ENCODE measurements at regions not wholly inside any gene's neighbourhood (a gene's known extent, or its start where the extent isn't known, plus 50 kb on each side); places are given as distances from the start of the nearest gene placed in this dataset.
"Not testable (repeated sequence)": the region's sequence is repeated elsewhere in the genome, so short reads cannot be mapped to it uniquely, and the experiment has no call there.

- no peak for DNase-seq (ENCODE audit: low read depth)
- no peak overlapping the region for H3K4me3 ChIP-seq (ENCODE audit: low read depth, low read length)
- TF ChIP-seq CTCF (IDR thresholded peaks at IDR 0.05; ENCODE audit: low read depth, low read length, missing control alignments): no peak
Observed at GRCh38 chr7:136389933-136390332, 412.8 kb upstream of the MTPN start.

DNA sequence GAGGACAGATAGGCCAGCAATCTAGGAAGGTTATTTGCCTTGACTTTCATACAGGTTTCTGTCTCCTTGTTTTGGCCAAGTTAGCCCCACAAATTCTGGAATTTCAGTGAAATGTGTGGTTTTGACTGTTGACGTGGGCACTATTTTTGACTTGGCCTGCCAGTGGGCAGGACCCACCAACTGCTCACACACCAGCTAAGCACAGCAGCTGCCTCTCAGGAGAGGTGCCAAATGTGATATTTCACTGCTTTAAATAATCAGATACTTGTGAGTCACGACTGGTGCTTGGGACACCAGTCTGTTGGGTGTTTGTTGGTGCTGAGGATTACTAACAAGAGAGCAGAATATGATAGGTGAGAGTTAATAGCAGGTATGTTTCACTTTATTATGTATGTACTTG, 409.7 kb upstream of the MTPN start:
- H3K4me3 ChIP-seq (ENCODE audit: low read depth, low read length): no peak overlapping the region
- TF ChIP-seq CTCF (IDR thresholded peaks at IDR 0.05; ENCODE audit: low read depth, low read length, missing control alignments): no peak
- DNase-seq (ENCODE audit: low read depth): no peak

GRCh38 chr7:136371409-136371808, 394.2 kb upstream of the MTPN start:
- H3K4me3 ChIP-seq (ENCODE audit: low read depth, low read length); DNase-seq (ENCODE audit: low read depth): not testable (repeated sequence)

DNA sequence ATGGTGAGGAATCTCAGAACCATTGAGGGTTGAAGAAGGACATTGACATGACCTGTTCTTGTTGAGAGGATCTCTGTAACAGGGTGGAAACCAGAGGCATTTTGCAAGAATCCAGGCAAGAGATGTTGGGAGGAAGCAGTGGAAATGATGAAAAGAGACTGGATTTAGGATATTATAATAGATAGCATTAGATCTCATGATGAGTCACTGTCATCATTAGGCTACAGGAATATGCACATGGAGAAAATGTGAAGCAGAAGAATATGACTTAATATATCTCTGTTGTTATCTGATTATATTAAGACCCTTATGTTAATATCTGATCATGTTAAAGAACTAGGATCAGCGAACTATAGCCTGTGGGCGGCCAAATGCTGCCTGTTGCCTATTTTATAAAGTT, 393.0 kb upstream of the MTPN start:
- no peak for DNase-seq (ENCODE audit: low read depth)
- no peak overlapping the region for H3K4me3 ChIP-seq (ENCODE audit: low read depth, low read length)
- TF ChIP-seq CTCF (IDR thresholded peaks at IDR 0.05; ENCODE audit: low read depth, low read length, missing control alignments): no peak

DNA sequence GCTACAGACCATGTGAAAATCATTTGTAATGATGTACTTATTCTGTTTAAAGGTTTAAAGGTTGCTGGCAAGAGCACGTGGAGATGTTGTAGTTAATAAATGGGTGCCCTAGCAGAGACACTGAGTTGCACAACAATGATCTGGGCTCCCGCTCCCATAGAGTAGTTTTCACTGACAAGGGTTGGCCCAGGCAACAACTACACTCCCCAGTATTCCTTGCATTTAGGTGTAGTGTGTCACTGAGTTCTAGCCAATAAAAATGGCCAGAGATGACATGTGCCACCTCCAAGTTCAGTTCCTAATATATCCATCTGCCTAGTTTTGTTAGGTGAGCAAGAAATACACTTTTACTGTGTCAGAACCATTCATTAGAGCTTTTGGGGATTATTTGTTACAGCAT, 392.1 kb upstream of the MTPN start:
- no peak for TF ChIP-seq CTCF (IDR thresholded peaks at IDR 0.05; ENCODE audit: low read depth, low read length, missing control alignments)
- DNase-seq (ENCODE audit: low read depth): no peak
- no peak overlapping the region for H3K4me3 ChIP-seq (ENCODE audit: low read depth, low read length)

DNA sequence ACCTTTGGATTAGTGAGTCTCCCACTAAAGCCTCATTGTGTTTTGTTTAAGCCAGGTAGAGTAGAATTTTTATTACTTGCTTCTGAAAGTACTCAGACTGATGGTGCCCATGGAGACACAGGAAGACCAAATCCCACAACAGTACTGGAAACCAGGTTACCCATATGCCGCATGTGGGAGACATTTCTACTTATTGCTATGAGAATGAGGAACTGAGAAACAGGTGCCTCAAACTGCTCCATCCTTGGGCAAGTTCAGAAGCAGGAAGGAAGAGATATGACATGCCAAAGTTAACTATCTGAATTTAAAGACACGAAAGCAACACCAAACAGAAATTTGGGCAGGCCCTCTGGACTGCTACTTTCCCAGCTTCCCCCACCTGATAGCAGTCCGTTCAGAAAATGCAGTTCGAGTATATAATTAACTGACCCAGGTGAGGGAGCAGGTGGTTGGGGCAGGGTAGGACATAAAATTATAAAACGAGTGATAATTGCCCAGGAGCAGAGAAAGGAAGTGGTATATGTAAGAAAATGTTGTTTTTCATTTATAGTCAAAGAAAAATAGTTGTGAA, 382.3 kb upstream of the MTPN start:
- H3K4me3 ChIP-seq (ENCODE audit: low read depth, low read length): no peak overlapping the region
- TF ChIP-seq CTCF (IDR thresholded peaks at IDR 0.05; ENCODE audit: low read depth, low read length, missing control alignments): no peak
- DNase-seq (ENCODE audit: low read depth): peak; percentile 63

- no peak for TF ChIP-seq CTCF (IDR thresholded peaks at IDR 0.05; ENCODE audit: low read depth, low read length, missing control alignments)
- DNase-seq (ENCODE audit: low read depth): peak; percentile 7
- H3K4me3 ChIP-seq (ENCODE audit: low read depth, low read length): no peak overlapping the region
Observed at GRCh38 chr7:136353287-136353686, 376.1 kb upstream of the MTPN start.

Data from GM12864 (cell line).